Pons (tissue), 1 donor: ENCODE measurements at regions not wholly inside any gene's neighbourhood (a gene's known extent, or its start where the extent isn't known, plus 50 kb on each side); places are given as distances from the start of the nearest gene placed in this dataset.
"Not testable (repeated sequence)": the region's sequence is repeated elsewhere in the genome, so short reads cannot be mapped to it uniquely, and the experiment has no call there.

Source experiments
- DNase-seq: peaks from one replicate; pipeline ENCODE4 v3.0.0-alpha.2; 2016; ENCODE audit warnings: low spot score

DNA sequence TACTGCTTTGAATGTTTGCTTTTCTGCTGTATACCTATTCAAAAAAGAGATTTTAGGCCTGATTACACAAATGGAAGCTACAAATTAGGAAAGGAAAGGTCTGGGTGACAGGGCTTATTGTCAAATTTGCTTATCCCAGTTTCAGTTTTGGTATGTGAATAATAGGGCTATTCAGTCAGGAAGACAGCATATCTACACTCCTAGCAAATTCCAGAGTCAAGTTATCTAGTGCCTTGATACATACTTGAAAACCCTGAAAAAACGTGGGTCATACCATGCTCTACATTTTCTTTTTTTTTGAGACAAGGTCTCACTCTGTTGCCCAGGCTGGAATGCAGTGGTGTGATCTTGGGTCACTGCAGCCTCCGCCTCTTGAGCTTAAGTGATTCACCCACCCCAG lies 59.2 kb upstream of the CCDC180 start:
- DNase-seq, result not testable (repeated sequence)

GRCh38 chr9:97243606-97244005 lies 63.9 kb upstream of the CCDC180 start:
- DNase-seq, result no peak

GRCh38 chr9:97241430-97241829 lies 66.0 kb upstream of the CCDC180 start:
- not testable (repeated sequence) for DNase-seq

GRCh38 chr9:97237951-97238889 lies 69.2 kb upstream of the CCDC180 start:
- peak; percentile 87 for DNase-seq

DNA sequence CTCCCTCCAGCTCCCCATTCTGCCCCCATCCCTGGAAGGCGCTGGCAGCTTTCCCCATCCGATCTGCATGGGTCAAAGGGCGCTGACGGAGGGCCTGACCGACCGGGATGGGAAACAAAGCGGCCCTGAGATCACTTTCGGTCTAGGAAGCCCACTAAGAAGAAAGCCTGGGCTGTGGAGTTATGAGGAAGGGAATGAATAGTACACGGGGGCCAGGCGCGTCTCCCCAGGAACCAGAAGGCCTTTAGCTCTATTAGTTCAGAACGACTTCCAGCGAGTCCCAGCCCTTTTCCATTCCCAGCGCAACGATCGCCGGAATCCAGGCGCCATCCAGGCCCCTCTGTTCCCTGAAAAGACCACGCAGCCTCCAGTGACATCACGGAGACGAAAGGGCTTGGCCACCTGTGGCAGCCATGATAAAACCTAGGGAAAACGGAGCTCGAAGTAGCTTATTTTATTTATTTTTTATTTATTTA lies 70.1 kb upstream of the CCDC180 start:
- DNase-seq, result no peak

- DNase-seq, result not testable (repeated sequence)
Observed at GRCh38 chr9:97233009-97233400, 74.5 kb upstream of the CCDC180 start.

- not testable (repeated sequence) for DNase-seq
Observed at GRCh38 chr9:97232060-97233008, 75.1 kb upstream of the CCDC180 start.

- DNase-seq, result not testable (repeated sequence)
Observed at GRCh38 chr9:97222393-97222792, 85.1 kb upstream of the CCDC180 start.

GRCh38 chr9:97221478-97222355 lies 85.7 kb upstream of the CCDC180 start:
- peak; percentile 26 for DNase-seq

DNA sequence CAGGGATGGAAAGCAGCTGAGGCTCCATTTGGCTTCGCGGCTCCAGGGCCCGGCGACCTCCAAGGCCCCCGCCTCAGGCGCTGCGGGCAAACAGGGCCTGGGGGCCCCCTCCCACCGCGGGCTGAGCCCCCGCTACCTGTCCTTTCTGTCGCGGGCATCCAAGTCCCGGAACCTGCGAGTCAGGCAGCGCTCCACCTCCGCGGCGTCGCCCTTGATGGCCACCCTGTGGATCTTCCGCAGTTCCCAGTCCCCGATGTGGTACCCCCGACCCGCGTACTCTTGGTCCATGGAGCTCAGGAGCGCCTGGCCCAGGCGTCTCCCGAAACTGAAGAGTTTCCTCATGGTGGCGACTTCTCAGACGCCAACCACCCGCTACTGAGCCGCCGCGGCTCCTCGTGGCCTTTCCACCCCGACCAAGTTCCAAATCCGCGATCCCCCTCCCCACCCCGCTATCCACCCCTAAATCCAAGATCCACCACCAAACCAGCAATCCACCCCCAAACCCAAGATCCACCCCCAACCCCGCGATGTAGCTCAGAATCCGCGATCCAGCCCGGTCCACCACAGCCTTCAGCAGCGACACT lies 86.5 kb upstream of the CCDC180 start:
- DNase-seq, result no peak

GRCh38 chr9:97220396-97220795 lies 87.1 kb upstream of the CCDC180 start:
- DNase-seq, result not testable (repeated sequence)

- not testable (repeated sequence) for DNase-seq
Observed at GRCh38 chr9:97219443-97220140, 87.9 kb upstream of the CCDC180 start.

GRCh38 chr9:97215127-97215526 lies 92.3 kb upstream of the CCDC180 start:
- DNase-seq, result not testable (repeated sequence)

- not testable (repeated sequence) for DNase-seq
Observed at GRCh38 chr9:97214556-97214955, 92.9 kb upstream of the CCDC180 start.

DNA sequence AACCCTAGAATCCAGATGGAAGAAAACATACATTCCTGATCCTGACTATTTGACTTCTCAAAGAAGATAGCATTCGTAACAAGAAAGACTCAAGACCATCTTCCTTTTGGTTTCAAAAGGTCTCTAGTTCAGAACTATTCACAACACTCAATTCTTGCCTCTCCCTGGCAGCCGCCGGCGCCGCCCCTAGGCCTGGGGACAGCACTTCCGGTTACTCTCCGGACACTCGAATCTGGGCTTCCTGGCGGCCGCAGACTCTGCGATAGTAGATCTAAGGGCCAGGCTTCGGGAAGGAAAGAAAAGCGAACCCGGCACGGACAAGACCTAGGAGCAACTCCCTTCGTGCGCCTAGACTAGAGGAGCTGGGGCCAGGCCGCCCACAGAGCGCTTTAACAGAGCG lies 107.8 kb upstream of the CCDC180 start:
- DNase-seq, result not testable (repeated sequence)

- not testable (repeated sequence) for DNase-seq
Observed at GRCh38 chr9:97193767-97194166, 113.7 kb upstream of the CCDC180 start.

GRCh38 chr9:97188545-97188944 lies 118.9 kb upstream of the CCDC180 start:
- DNase-seq, result no peak

DNA sequence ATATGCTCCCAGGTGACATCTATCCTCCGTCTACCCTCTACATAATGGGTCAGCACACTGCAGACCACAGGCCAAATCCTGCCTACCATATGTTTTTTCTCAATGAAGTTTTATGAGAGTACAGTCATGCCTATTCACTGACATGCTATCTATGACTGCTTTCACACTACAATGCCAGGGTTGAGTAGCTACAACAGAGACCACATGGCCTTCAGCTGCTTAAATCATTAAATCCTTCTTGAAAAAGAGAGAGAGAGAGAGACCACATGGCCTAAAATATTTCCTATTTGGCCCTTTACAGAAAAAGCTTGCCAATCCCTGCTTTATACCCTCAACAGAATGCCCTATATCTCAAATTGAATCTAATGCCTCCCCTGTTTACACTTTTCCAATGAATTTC lies 119.8 kb upstream of the CCDC180 start:
- not testable (repeated sequence) for DNase-seq

DNA sequence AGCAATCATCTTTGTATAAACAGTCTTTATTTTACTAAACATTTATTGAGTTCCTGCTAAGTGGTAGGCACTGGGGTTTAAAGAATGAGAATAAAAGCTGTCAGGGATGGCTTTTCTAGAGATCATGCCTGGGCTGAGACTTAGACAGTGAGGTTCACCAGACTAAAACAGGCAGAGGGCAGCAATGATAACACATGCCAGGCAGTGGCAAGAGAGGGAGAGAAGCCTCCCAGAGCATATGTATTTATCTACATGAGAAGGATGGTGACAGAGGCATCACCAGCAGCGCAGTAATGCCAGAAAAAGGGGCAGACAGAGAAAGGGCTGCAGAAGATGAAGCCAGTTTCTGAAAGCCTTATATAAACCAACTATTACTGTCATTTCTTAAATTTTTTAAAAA lies 121.0 kb upstream of the CCDC180 start:
- no peak for DNase-seq

GRCh38 chr9:97182532-97182931 lies 124.9 kb upstream of the CCDC180 start:
- not testable (repeated sequence) for DNase-seq
